Myocyte (in vitro differentiated cells): ENCODE measurements at regions not wholly inside any gene's neighbourhood (a gene's known extent, or its start where the extent isn't known, plus 50 kb on each side); places are given as distances from the start of the nearest gene placed in this dataset.
"Not testable (repeated sequence)": the region's sequence is repeated elsewhere in the genome, so short reads cannot be mapped to it uniquely, and the experiment has no call there.

Experiments
- DNase-seq: peaks from one replicate; pipeline ENCODE4 v3.0.0-alpha.2; 2012; ENCODE audit warnings: low read depth

- DNase-seq: no peak
Observed at GRCh38 chr5:56305001-56305950, 72.1 kb upstream of the ANKRD55 start.

- DNase-seq: no peak
Observed at GRCh38 chr5:56303511-56303910, 70.4 kb upstream of the ANKRD55 start.

- no peak for DNase-seq
Observed at GRCh38 chr5:56302027-56302426, 68.9 kb upstream of the ANKRD55 start.

GRCh38 chr5:56301069-56301468, 67.9 kb upstream of the ANKRD55 start:
- DNase-seq: no peak

GRCh38 chr5:56299212-56299611, 66.1 kb upstream of the ANKRD55 start:
- DNase-seq: no peak

- no peak for DNase-seq
Observed at GRCh38 chr5:56298336-56299090, 65.4 kb upstream of the ANKRD55 start.

GRCh38 chr5:56297851-56298250, 64.7 kb upstream of the ANKRD55 start:
- DNase-seq: no peak

- not testable (repeated sequence) for DNase-seq
Observed at GRCh38 chr5:56295311-56295710, 62.2 kb upstream of the ANKRD55 start.

GRCh38 chr5:56294354-56294753, 61.2 kb upstream of the ANKRD55 start:
- no peak for DNase-seq

GRCh38 chr5:56292874-56293273, 59.7 kb upstream of the ANKRD55 start:
- DNase-seq: not testable (repeated sequence)

GRCh38 chr5:56291661-56292374, 58.7 kb upstream of the ANKRD55 start:
- DNase-seq: no peak

- no peak for DNase-seq
Observed at GRCh38 chr5:56291079-56291643, 58.0 kb upstream of the ANKRD55 start.

GRCh38 chr5:56290378-56291078, 57.4 kb upstream of the ANKRD55 start:
- DNase-seq: no peak

GRCh38 chr5:56289602-56289987, 56.5 kb upstream of the ANKRD55 start:
- DNase-seq: no peak

GRCh38 chr5:56288873-56289601, 55.9 kb upstream of the ANKRD55 start:
- no peak for DNase-seq

- no peak for DNase-seq
Observed at GRCh38 chr5:56286015-56286884, 53.1 kb upstream of the ANKRD55 start.

GRCh38 chr5:56282951-56283350, 49.8 kb upstream of the ANKRD55 start:
- DNase-seq: no peak
